Uterus (tissue), 3 donors: ENCODE measurements at regions not wholly inside any gene's neighbourhood (a gene's known extent, or its start where the extent isn't known, plus 50 kb on each side); places are given as distances from the start of the nearest gene placed in this dataset.

Source experiments
- DNase-seq, 2 donors: peaks; one replicate each; pipeline ENCODE4 v3.0.0-alpha.2; 2019 to 2020
- H3K27ac ChIP-seq, 2 donors: fragments of 200-600 bp; sonication (generic); 1 replicate in 1 of 2; 2 replicates in 1 of 2; pipeline ENCODE4 v1.5.1; 2016 to 2018
- H3K27me3 ChIP-seq, 2 donors: fragments of 200-600 bp; sonication (generic); one replicate each; pipeline ENCODE4 v1.5.1; 2018 to 2019; ENCODE audit warnings: control low read depth in 1 of 2
- H3K36me3 ChIP-seq, 2 donors: fragments of 200-600 bp; sonication (generic); one replicate each; pipeline ENCODE4 v1.5.1; 2019; ENCODE audit warnings: control low read depth in 1 of 2
- H3K4me1 ChIP-seq, 2 donors: fragments of 200-600 bp; sonication (generic); one replicate each; pipeline ENCODE4 v1.5.1; 2018 to 2019; ENCODE audit warnings: control low read depth in 1 of 2
- H3K4me3 ChIP-seq, 2 donors: fragments of 200-600 bp; sonication (generic); 1 replicate in 1 of 2; 2 replicates in 1 of 2; pipeline ENCODE4 v1.5.1; 2018 to 2019; ENCODE audit warnings: mild to moderate bottlenecking in 1 of 2
- H3K9me3 ChIP-seq, 2 donors: fragments of 200-600 bp; sonication (generic); one replicate each; pipeline ENCODE4 v1.5.1; 2019; ENCODE audit warnings: control low read depth in 1 of 2
- POLR2A ChIP-seq, 2 donors: fragments of 450-650 bp; IDR thresholded peaks; one replicate each; pipeline ENCODE4 v1.6.1; 2016; ENCODE audit warnings: antibody characterized with exemption in 2 of 2, mild to moderate bottlenecking in 1 of 2, moderate library complexity in 1 of 2
- intact Hi-C: fragments of 100-400 bp; cut with DNase I; formaldehyde crosslinking; loops from one replicate; pipeline ENCODE4 v1.15.1; 2023; ENCODE audit warnings: low total_unique reads
- TF ChIP-seq, protein P1 (sequence below), 4 experiments: fragments of 200-600 bp in 2 of 4; fragments of 450-650 bp in 2 of 4; sonication (generic) in 2 of 4; IDR thresholded peaks; one replicate each; pipeline ENCODE4 v1.5.1; 2016 to 2019; ENCODE audit warnings: antibody characterized with exemption in 4 of 4, mild to moderate bottlenecking in 2 of 4, moderate library complexity in 1 of 4
- donor health status: DM: yes; HTN: yes; CAD: no.

DNA sequence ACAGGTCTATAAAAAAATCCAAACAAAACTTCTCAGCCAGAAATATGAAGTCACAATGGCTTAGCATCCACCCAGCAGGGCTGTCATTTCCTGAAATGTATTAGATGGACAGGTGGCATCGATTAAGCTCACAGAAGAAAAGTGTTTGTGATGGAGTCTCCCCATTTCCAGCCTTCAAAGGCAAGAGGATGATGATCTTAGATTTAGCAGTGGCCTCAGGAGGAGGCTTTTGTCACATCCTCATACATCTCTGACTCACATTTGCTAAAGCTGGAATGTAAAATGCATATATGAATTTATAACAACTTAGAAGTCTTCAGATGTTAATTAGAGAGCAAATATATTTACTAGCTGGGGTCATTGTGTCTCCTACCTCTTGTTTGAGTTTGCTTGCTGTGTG, 441.9 kb downstream of the SPRY1 start:
- H3K4me1 ChIP-seq = no peaks in the 10 kb centered on the region
- no peak for TF ChIP-seq POLR2A (IDR thresholded peaks at IDR 0.05)
- TF ChIP-seq, protein P1, sequence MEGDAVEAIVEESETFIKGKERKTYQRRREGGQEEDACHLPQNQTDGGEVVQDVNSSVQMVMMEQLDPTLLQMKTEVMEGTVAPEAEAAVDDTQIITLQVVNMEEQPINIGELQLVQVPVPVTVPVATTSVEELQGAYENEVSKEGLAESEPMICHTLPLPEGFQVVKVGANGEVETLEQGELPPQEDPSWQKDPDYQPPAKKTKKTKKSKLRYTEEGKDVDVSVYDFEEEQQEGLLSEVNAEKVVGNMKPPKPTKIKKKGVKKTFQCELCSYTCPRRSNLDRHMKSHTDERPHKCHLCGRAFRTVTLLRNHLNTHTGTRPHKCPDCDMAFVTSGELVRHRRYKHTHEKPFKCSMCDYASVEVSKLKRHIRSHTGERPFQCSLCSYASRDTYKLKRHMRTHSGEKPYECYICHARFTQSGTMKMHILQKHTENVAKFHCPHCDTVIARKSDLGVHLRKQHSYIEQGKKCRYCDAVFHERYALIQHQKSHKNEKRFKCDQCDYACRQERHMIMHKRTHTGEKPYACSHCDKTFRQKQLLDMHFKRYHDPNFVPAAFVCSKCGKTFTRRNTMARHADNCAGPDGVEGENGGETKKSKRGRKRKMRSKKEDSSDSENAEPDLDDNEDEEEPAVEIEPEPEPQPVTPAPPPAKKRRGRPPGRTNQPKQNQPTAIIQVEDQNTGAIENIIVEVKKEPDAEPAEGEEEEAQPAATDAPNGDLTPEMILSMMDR (IDR thresholded peaks at IDR 0.05) = no peak
- no peak for DNase-seq
- intact Hi-C loops = no loop called here
- no peaks in the 10 kb centered on the region for H3K27me3 ChIP-seq
- no peaks in the 10 kb centered on the region for H3K9me3 ChIP-seq
- H3K4me3 ChIP-seq = no peak overlapping the region
- no peaks in the 10 kb centered on the region for H3K36me3 ChIP-seq
- no peak overlapping the region for H3K27ac ChIP-seq

DNA sequence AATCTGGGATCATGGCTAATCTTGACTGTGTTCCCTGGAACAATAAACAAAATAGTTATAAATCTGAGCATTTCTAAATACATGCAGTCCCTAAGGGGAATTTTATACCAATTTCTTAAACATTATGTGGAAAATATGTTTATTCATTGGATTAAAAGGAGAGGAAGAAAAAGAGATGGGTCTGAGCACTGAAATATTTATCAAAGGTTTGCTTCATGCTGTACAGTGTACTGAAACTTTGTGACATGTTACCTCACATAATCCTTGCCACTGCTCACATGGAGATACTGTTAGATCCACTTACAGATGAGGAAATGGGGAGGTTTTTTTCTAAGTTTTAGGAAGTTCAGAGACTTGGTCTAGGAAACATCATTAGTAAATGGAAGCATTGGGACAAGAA, 443.6 kb downstream of the SPRY1 start:
- Histone ChIP-seq H3K36me3 (no peaks in the 10 kb centered on the region), H3K4me3 (no peak overlapping the region), H3K4me1 (no peaks in the 10 kb centered on the region), H3K27me3 (no peaks in the 10 kb centered on the region), H3K27ac (no peak overlapping the region), H3K9me3 (no peaks in the 10 kb centered on the region)
- no peak for DNase-seq
- TF ChIP-seq POLR2A (IDR thresholded peaks at IDR 0.05) = no peak
- TF ChIP-seq, protein P1 (IDR thresholded peaks at IDR 0.05) = no peak
- intact Hi-C loops = no loop called here

DNA sequence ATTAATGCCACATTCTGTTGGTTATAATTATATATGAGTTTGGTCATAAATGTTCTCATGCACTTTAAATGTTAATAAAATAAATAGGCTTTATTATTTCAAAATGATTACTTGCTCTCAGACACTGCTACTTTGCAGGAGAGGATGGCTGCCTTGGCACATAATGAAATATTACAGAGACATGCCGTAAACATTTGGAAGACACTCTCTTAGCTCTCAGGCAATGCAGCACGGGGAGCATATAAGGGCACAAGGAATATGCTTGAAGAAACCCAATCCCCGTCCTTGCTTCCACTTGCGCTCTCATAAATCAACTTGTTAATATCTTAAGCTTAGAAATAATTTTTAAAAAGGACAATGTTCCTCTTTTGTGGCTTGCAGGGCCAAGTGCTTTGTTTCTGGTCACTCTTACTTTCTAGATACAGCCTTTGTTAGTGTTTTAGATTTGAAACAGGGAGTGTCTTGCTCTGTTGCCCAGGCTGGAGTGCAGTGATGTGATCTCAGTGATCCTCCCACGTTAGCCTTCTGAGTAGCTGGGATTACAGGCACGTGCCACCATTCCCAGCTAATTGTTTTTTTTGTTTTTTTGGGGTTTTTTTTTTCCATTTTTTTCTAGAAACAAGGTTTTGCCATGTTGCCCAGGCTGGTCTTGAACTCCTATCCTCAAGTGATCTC, 445.0 kb downstream of the SPRY1 start:
- DNase-seq = no peak
- H3K4me3 ChIP-seq = no peak overlapping the region
- H3K9me3 ChIP-seq = no peaks in the 10 kb centered on the region
- H3K36me3 ChIP-seq = no peaks in the 10 kb centered on the region
- TF ChIP-seq, protein P1 (IDR thresholded peaks at IDR 0.05) = no peak
- TF ChIP-seq POLR2A (IDR thresholded peaks at IDR 0.05) = no peak
- H3K27ac ChIP-seq = no peak overlapping the region
- intact Hi-C loops = no loop called here
- H3K27me3 ChIP-seq = no peaks in the 10 kb centered on the region
- no peaks in the 10 kb centered on the region for H3K4me1 ChIP-seq

DNA sequence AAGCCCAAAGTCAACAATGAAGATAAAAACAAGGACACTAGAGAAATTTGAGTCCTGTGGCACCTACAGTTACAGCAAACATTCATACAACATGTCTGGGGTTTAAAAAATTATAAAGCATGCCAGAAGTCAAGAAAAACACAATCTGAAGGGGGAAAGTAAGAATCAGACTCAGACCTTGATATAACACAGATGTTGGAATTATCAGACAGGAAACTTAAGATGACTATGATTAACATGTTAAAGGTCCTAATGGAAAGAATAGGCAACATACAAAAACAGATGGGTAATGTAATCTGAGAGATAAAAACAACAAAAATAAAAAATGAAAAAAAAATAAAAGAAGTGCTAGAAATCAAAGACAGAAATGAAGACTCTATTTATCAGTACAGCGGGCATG, 446.5 kb downstream of the SPRY1 start:
- H3K27ac ChIP-seq = no peak overlapping the region
- TF ChIP-seq, protein P1 (IDR thresholded peaks at IDR 0.05) = no peak
- TF ChIP-seq POLR2A (IDR thresholded peaks at IDR 0.05) = no peak
- intact Hi-C loops = no loop called here

DNA sequence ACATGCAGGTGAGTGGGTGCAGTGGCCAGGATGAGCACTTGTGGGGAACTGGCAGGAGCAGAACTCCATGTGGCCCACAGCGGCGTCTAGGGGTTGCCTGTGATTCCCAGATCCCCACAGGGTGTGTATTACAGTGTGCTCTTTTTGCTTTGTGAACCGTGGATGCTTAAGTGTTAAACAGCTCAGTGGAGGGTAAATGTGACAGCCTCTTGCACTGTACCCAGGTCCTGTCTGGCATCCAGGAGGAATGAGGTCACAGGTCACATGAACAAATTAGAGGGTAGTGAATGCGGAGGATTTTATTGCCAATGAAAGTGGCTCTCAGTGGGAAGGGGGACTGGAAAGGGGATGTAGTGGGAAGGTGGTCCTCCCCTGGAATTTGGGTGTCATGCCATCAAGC, 447.8 kb downstream of the SPRY1 start:
- TF ChIP-seq, protein P1 (IDR thresholded peaks at IDR 0.05) = no peak
- TF ChIP-seq POLR2A (IDR thresholded peaks at IDR 0.05) = no peak
- peak overlapping the region in 1 of 2 donors; percentile 2 for H3K27ac ChIP-seq

More for the DNA sequence above, 446.5 kb downstream of the SPRY1 start:
- no peaks in the 10 kb centered on the region for H3K9me3 ChIP-seq
- no peak overlapping the region for H3K4me3 ChIP-seq
- H3K36me3 ChIP-seq = no peaks in the 10 kb centered on the region
- no peaks in the 10 kb centered on the region for H3K4me1 ChIP-seq
- no peaks in the 10 kb centered on the region for H3K27me3 ChIP-seq
- DNase-seq = no peak

More for the DNA sequence above, 447.8 kb downstream of the SPRY1 start:
- intact Hi-C loops = no loop called here
- no peaks in the 10 kb centered on the region for H3K27me3 ChIP-seq
- DNase-seq = no peak
- no peak overlapping the region for H3K4me3 ChIP-seq
- H3K9me3 ChIP-seq = no peaks in the 10 kb centered on the region
- no peaks in the 10 kb centered on the region for H3K4me1 ChIP-seq
- H3K36me3 ChIP-seq = no peaks in the 10 kb centered on the region
